ENCODE measurements at regions not wholly inside any gene's neighbourhood (a gene's known extent, or its start where the extent isn't known, plus 50 kb on each side); places are given as distances from the start of the nearest gene placed in this dataset.
A peak's percentile ranks its signal among the peaks of the same experiment; 100 is the strongest.

- H3K4me1 ChIP-seq (ENCODE audit: control insufficient read depth in 2 of 2, insufficient read depth in 1 of 2, low read depth in 1 of 2, low read length in 2 of 2) = no peaks in the 10 kb centered on the region
- H3K36me3 ChIP-seq (replicated peaks in 1 of 2; ENCODE audit: control insufficient read depth in 2 of 2, insufficient read depth in 2 of 2, low read length in 2 of 2) = no peaks in the 10 kb centered on the region
- H3K27me3 ChIP-seq (ENCODE audit: control insufficient read depth in 3 of 3, insufficient read depth in 3 of 3, low read depth in 1 of 3, low read length in 3 of 3) = peaks cover 0 to 6% (median 0%) of the 10 kb centered on the region in 3 experiments
- peak overlapping the region; percentile 42 for H4K91ac ChIP-seq (ENCODE audit: low read depth, low read length, poor library complexity)
- H2AK5ac ChIP-seq (ENCODE audit: low read depth, low read length) = peak overlapping the region; percentile 11
- no peak overlapping the region for H3K4me2 ChIP-seq (ENCODE audit: insufficient read depth, low read length, poor library complexity, severe bottlenecking)
- no CpG with 5 or more reads among the region's 14 CpGs for WGBS, 2 donors (ENCODE audit: extremely low coverage in 2 of 2, insufficient read length in 2 of 2, insufficient replicate concordance in 1 of 2)
- no peak overlapping the region for H3K4ac ChIP-seq (ENCODE audit: low read length)
- no peaks in the 10 kb centered on the region for H3K9me3 ChIP-seq (replicated peaks in 1 of 2; ENCODE audit: control insufficient read depth in 2 of 2, insufficient read depth in 1 of 2, low read depth in 1 of 2, low read length in 2 of 2)
- H2BK15ac ChIP-seq (ENCODE audit: low read length) = no peak overlapping the region
- no peak overlapping the region for H3K9ac ChIP-seq (ENCODE audit: low read depth, low read length, poor library complexity)
- peak overlapping the region in 1 of 2 donors; percentile 10 for H3K4me3 ChIP-seq (ENCODE audit: low read length in 2 of 2)
- H3K23ac ChIP-seq (ENCODE audit: low read depth, low read length, poor library complexity) = no peak overlapping the region
- no peak overlapping the region for H4K8ac ChIP-seq (ENCODE audit: low read depth, low read length)
- no peak overlapping the region for H3K27ac ChIP-seq (replicated peaks; ENCODE audit: low read length)
- H2BK5ac ChIP-seq (ENCODE audit: low read length) = no peak overlapping the region
- no peak overlapping the region for H3K18ac ChIP-seq (ENCODE audit: low read length)
- no peak overlapping the region for H2BK120ac ChIP-seq (ENCODE audit: low read depth, low read length)
- no peak overlapping the region for H2BK12ac ChIP-seq (ENCODE audit: low read length)
- H2AFZ ChIP-seq (ENCODE audit: low read length) = no peak overlapping the region
- DNase-seq (ENCODE audit: low spot score) = no peak
- H3K14ac ChIP-seq (ENCODE audit: low read length) = no peak overlapping the region
- no peaks in the 10 kb centered on the region for H3K79me1 ChIP-seq (ENCODE audit: low read depth, low read length)
Observed at GRCh38 chr20:60213126-60213893, 255.1 kb downstream of the CDH26 start.

- H3K18ac ChIP-seq (ENCODE audit: low read length) = no peak overlapping the region
Observed at GRCh38 chr20:60214901-60215815, 256.9 kb downstream of the CDH26 start.

DNA sequence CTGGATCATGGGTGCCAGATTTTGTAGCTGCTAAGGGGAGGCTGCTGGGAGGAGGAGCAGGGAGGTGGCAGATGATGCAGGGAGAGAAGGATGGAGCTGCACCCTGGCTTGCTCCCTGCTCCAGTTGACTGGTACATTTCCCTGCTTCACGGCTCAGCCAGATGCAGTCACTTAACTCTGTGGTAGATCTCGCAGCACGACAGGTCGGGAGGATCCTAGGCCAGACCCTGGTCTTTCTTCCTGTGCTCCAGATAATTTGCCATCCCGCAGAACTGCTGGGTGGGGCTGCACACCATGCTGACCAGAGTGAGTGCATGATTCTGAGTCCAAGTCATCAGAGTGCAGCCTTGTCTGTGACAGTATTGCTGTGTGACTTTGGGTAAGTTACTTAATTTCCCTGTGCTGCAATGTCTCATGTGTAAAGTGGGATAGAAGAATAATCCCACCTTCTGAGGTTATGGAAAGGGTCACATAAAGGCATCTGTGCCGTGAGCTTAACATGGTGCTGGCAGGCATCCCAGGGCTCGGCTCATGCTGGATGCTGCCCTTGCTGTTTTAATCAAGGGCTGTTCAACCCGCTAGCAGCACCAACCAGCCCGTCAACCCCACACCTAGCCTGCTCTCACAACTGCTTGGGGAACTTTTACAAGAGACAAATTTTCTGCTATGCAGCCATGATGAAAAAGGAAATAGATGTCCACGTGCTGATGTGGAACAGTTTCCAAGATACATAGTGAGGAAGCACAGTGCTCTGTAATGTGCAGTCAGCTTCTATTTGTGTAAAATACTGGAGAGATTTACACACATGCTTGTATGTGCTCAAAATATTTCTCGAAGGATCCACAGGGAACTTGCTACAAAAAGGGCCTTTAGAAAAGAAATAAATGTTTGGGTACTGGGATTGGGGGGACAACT, 257.9 kb downstream of the CDH26 start:
- Histone ChIP-seq H2BK120ac (ENCODE audit: low read depth, low read length) (no peak overlapping the region), H3K4ac (ENCODE audit: low read length) (no peak overlapping the region), H3K36me3 (replicated peaks in 1 of 2; ENCODE audit: control insufficient read depth in 2 of 2, insufficient read depth in 2 of 2, low read length in 2 of 2) (no peaks in the 10 kb centered on the region), H2BK15ac (ENCODE audit: low read length) (no peak overlapping the region), H2AFZ (ENCODE audit: low read length) (no peak overlapping the region), H3K9ac (ENCODE audit: low read depth, low read length, poor library complexity) (no peak overlapping the region), H3K27me3 (ENCODE audit: control insufficient read depth in 3 of 3, insufficient read depth in 3 of 3, low read depth in 1 of 3, low read length in 3 of 3) (peaks cover 0 to 6% (median 0%) of the 10 kb centered on the region in 3 experiments), H2BK12ac (ENCODE audit: low read length) (no peak overlapping the region), H3K23ac (ENCODE audit: low read depth, low read length, poor library complexity) (no peak overlapping the region), H3K27ac (replicated peaks; ENCODE audit: low read length) (no peak overlapping the region), H3K14ac (ENCODE audit: low read length) (no peak overlapping the region), H3K4me1 (ENCODE audit: control insufficient read depth in 2 of 2, insufficient read depth in 1 of 2, low read depth in 1 of 2, low read length in 2 of 2) (no peaks in the 10 kb centered on the region), H3K18ac (ENCODE audit: low read length) (no peak overlapping the region), H3K9me3 (replicated peaks in 1 of 2; ENCODE audit: control insufficient read depth in 2 of 2, insufficient read depth in 1 of 2, low read depth in 1 of 2, low read length in 2 of 2) (no peaks in the 10 kb centered on the region), H2AK5ac (ENCODE audit: low read depth, low read length) (no peak overlapping the region), H3K4me2 (ENCODE audit: insufficient read depth, low read length, poor library complexity, severe bottlenecking) (no peak overlapping the region), H2BK5ac (ENCODE audit: low read length) (no peak overlapping the region), H3K79me1 (ENCODE audit: low read depth, low read length) (no peaks in the 10 kb centered on the region), H4K91ac (ENCODE audit: low read depth, low read length, poor library complexity) (no peak overlapping the region), H4K8ac (ENCODE audit: low read depth, low read length) (no peak overlapping the region), H3K4me3 (ENCODE audit: low read length in 2 of 2) (no peak overlapping the region)
- no peak for DNase-seq (ENCODE audit: low spot score)
- WGBS, 2 donors (ENCODE audit: extremely low coverage in 2 of 2, insufficient read length in 2 of 2, insufficient replicate concordance in 1 of 2) = no CpG with 5 or more reads among the region's 11 CpGs

More at GRCh38 chr20:60214901-60215815, 256.9 kb downstream of the CDH26 start:
- Histone ChIP-seq H2BK12ac (ENCODE audit: low read length) (no peak overlapping the region), H2BK15ac (ENCODE audit: low read length) (no peak overlapping the region), H2AK5ac (ENCODE audit: low read depth, low read length) (no peak overlapping the region), H3K27me3 (ENCODE audit: control insufficient read depth in 3 of 3, insufficient read depth in 3 of 3, low read depth in 1 of 3, low read length in 3 of 3) (peaks cover 0 to 6% (median 0%) of the 10 kb centered on the region in 3 experiments), H3K4me2 (ENCODE audit: insufficient read depth, low read length, poor library complexity, severe bottlenecking) (no peak overlapping the region), H3K4me1 (ENCODE audit: control insufficient read depth in 2 of 2, insufficient read depth in 1 of 2, low read depth in 1 of 2, low read length in 2 of 2) (no peaks in the 10 kb centered on the region), H2BK5ac (ENCODE audit: low read length) (no peak overlapping the region), H3K14ac (ENCODE audit: low read length) (no peak overlapping the region), H3K36me3 (replicated peaks in 1 of 2; ENCODE audit: control insufficient read depth in 2 of 2, insufficient read depth in 2 of 2, low read length in 2 of 2) (no peaks in the 10 kb centered on the region), H2AFZ (ENCODE audit: low read length) (no peak overlapping the region), H3K9me3 (replicated peaks in 1 of 2; ENCODE audit: control insufficient read depth in 2 of 2, insufficient read depth in 1 of 2, low read depth in 1 of 2, low read length in 2 of 2) (no peaks in the 10 kb centered on the region), H3K23ac (ENCODE audit: low read depth, low read length, poor library complexity) (no peak overlapping the region), H3K79me1 (ENCODE audit: low read depth, low read length) (no peaks in the 10 kb centered on the region), H2BK120ac (ENCODE audit: low read depth, low read length) (no peak overlapping the region), H3K4ac (ENCODE audit: low read length) (no peak overlapping the region), H4K91ac (ENCODE audit: low read depth, low read length, poor library complexity) (no peak overlapping the region), H3K9ac (ENCODE audit: low read depth, low read length, poor library complexity) (no peak overlapping the region), H3K4me3 (ENCODE audit: low read length in 2 of 2) (no peak overlapping the region), H3K27ac (replicated peaks; ENCODE audit: low read length) (no peak overlapping the region), H4K8ac (ENCODE audit: low read depth, low read length) (no peak overlapping the region)
- WGBS, 2 donors (ENCODE audit: extremely low coverage in 2 of 2, insufficient read length in 2 of 2, insufficient replicate concordance in 1 of 2) = no CpG with 5 or more reads among the region's 17 CpGs
- no peak for DNase-seq (ENCODE audit: low spot score)

Measured in neuronal stem cell (in vitro differentiated cells).